ENCODE measurements at regions not wholly inside any gene's neighbourhood (a gene's known extent, or its start where the extent isn't known, plus 50 kb on each side); places are given as distances from the start of the nearest gene placed in this dataset.

DNA sequence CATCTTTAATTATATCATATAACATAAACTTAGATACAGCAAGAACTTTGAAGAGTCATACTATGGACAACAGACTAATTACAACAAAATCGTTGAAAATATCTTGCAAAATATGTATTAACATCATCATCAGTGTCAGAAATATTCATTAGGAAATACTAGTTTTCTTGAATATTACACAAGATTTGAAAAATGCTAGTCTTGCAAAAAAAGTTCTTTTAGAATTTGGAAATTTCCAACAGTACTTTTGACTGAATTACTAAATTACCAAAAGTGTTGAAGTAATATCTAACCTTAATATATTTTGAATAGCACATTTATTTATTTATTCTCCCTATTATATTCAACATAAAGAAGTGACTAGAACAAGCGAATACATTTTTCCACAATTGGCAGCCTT lies 1224.8 kb upstream of the EYS start:
- TF ChIP-seq, protein P1, sequence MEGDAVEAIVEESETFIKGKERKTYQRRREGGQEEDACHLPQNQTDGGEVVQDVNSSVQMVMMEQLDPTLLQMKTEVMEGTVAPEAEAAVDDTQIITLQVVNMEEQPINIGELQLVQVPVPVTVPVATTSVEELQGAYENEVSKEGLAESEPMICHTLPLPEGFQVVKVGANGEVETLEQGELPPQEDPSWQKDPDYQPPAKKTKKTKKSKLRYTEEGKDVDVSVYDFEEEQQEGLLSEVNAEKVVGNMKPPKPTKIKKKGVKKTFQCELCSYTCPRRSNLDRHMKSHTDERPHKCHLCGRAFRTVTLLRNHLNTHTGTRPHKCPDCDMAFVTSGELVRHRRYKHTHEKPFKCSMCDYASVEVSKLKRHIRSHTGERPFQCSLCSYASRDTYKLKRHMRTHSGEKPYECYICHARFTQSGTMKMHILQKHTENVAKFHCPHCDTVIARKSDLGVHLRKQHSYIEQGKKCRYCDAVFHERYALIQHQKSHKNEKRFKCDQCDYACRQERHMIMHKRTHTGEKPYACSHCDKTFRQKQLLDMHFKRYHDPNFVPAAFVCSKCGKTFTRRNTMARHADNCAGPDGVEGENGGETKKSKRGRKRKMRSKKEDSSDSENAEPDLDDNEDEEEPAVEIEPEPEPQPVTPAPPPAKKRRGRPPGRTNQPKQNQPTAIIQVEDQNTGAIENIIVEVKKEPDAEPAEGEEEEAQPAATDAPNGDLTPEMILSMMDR (IDR thresholded peaks at IDR 0.05; ENCODE audit: control insufficient read depth, extremely low read depth, insufficient read depth) = no peak
- no peak overlapping the region for H3K4me3 ChIP-seq (ENCODE audit: low read depth, low read length)
- DNase-seq (ENCODE audit: low read depth) = no peak

DNA sequence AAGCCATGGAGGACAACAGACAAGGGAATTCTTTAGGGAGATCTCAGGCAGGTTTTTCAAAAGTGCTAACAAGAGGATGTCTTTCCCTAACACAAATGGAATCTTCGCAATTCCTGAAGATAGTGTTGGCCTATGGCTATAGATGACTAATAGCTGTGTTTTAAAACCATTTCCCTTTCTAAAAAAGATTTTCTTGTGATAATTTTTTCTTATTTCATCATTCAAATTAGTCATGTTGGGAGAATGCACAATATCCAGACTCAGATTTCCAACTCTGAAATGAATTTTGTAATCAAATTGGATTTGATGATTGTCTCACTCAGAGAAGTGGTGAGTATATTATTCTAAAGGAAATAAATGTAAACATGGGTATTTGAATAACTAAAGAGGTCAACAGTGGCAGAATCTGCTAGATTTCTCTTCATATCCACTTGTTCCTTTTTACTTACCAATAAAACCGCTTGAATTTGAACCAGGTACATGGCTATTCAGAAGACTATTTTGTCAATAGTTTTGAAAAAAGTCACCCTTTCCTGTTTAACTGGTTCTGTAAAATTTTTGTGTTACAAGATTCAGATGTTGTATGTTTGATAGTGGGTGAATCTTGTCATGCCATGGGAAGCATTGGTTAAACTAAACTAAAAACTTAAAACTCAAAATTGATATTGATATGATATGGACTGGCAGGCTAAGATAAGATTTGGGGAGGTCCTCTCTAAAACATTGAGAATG lies 1223.7 kb upstream of the EYS start:
- no peak overlapping the region for H3K4me3 ChIP-seq (ENCODE audit: low read depth, low read length)
- TF ChIP-seq, protein P1 (IDR thresholded peaks at IDR 0.05; ENCODE audit: control insufficient read depth, extremely low read depth, insufficient read depth) = no peak
- no peak for DNase-seq (ENCODE audit: low read depth)

DNA sequence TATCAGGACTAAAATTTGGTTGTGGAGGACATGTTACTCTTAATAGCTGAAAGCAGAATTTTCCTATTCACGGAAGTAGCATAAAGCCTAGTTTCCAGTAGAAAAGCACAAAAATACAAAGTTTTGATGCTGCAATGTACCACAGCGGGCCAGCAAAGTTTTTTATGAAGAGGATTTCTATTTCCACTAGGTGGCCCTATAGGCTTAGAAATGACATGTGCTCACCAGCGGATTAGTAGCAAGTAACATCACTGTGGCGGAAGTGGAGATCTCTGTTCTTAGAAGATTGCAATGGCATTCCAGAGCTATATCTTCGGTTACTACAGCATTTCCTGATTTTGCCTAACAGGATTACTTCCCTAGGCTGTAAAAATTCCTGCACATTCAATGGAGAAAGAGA lies 1219.0 kb upstream of the EYS start:
- no peak overlapping the region for H3K4me3 ChIP-seq (ENCODE audit: low read depth, low read length)
- DNase-seq (ENCODE audit: low read depth) = peak; percentile 14

DNA sequence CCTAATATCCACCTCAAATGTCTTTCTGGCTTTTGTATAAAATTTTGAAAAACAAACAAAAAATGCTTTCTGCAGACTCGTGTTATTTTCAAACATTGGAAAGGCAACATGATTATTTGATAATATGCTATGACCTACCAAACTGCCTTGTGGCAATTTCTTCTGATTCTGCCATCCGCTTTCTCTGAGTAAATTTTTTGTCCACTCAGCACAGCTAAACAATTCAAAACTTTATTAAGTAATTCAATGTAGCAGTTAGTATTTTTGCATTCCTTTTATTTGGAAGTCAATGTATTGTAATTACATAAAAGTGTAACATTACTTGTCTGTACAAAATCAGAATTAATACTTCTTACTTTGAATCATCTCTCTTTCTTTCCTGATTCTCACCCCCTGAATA lies 1206.6 kb upstream of the EYS start:
- no peak overlapping the region for H3K4me3 ChIP-seq (ENCODE audit: low read depth, low read length)
- TF ChIP-seq, protein P1 (IDR thresholded peaks at IDR 0.05; ENCODE audit: control insufficient read depth, extremely low read depth, insufficient read depth) = no peak
- no peak for DNase-seq (ENCODE audit: low read depth)

More for the DNA sequence above, 1219.0 kb upstream of the EYS start:
- TF ChIP-seq, protein P1 (IDR thresholded peaks at IDR 0.05; ENCODE audit: control insufficient read depth, extremely low read depth, insufficient read depth) = peak; percentile 46

DNA sequence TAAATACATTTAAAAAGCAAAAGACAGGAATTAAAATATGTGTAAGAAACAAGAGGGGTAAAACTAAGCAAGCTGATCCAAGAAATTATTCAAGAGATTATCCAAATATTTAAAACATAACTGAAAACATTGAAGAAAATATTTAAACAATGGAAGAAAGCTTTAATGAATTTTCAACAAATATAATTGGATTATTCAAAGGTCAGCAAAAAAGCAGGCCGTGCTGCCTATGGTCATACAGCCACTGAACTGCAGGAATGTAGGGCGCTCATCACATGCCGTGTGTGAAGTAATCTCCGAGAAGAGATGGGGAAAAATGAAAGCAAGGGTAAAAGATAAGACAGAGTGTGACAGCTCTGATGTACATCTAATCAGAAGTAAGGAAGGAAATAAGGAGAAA lies 1195.4 kb upstream of the EYS start:
- DNase-seq (ENCODE audit: low read depth) = no peak
- no peak overlapping the region for H3K4me3 ChIP-seq (ENCODE audit: low read depth, low read length)
- TF ChIP-seq, protein P1 (IDR thresholded peaks at IDR 0.05; ENCODE audit: control insufficient read depth, extremely low read depth, insufficient read depth) = no peak

DNA sequence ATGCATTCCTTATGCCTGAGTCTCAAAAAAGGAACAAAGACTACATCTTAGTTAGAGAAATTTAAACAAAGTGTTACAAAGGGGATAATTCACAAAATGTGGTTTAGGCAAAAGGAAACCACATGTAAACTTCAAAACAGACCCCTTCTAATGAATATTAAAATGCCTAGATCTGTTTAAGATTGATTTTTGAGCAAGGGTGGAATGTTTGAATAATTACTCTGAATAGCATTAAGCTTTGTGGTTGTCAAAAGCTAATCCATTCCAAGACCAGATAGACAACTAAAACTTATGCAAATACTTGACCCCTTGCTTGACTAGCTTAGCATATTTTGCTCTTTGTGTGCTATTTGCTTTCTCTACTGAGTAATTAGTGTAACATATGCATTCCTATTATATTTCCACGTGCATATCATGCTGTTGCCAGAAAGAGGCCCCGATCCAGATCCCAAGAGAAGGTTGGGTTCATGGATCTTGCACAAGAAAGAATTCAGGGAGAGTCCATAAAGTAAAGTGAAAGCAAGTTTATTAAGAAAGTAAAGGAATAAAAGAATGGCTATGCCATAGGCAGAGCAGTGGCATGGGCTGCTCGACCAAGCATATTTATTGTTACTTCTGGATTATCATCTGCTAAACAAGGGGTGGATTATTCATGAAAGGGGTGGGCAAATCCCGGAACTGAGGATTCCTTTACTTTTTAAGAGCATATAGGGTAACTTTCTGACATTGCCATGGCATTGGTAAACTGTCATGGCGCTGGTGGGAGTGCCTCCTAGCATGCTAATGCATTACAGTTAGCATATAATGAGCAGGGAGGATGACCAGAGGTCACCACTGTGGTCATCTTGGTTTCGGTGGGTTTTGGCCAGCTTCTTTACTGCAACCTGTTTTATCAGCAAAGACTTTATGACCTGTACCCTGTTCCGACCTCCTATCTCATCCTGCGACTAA lies 1193.4 kb upstream of the EYS start:
- H3K4me3 ChIP-seq (ENCODE audit: low read depth, low read length) = no peak overlapping the region
- DNase-seq (ENCODE audit: low read depth) = no peak
- TF ChIP-seq, protein P1 (IDR thresholded peaks at IDR 0.05; ENCODE audit: control insufficient read depth, extremely low read depth, insufficient read depth) = no peak

Measured in LNCaP clone FGC (cell line).